Panc1 (cell line): ENCODE measurements at regions not wholly inside any gene's neighbourhood (a gene's known extent, or its start where the extent isn't known, plus 50 kb on each side); places are given as distances from the start of the nearest gene placed in this dataset.

Experiments
- ATAC-seq: fragments of 200-7000 bp; cut with Tn5 transposase; 2 replicates; pipeline ENCODE4 v1.9.1; 2020; ENCODE audit warnings: mild to moderate bottlenecking, moderate library complexity
- BruUV-seq: library from RNA; stranded (reverse); fragments of 400-500 nt; replicated peaks from 2 replicates; lab custom pipeline; 2021; lab: Mats Ljungman, UMichigan
- CTCF ChIA-PET: fragments of 300-600 bp; sonication (Branson Sonifier 250); formaldehyde crosslinking; loops from one replicate; lab custom pipeline; 2022; ENCODE audit warnings: antibody characterized with exemption; lab: Charles Lee
- POLR2A ChIA-PET: fragments of 300-600 bp; sonication (Branson Sonifier 250); formaldehyde crosslinking; loops from one replicate; lab custom pipeline; 2022; ENCODE audit warnings: antibody characterized with exemption; lab: Charles Lee
- DNase-seq: peaks from one replicate; pipeline ENCODE4 v3.0.0-alpha.2; 2010; ENCODE audit warnings: low read depth, low spot score
- H3K27ac ChIP-seq: 2 replicates; pipeline ENCODE4 v1.5.1; 2011; ENCODE audit warnings: mild to moderate bottlenecking, low read length, inconsistent platforms
- H3K27me3 ChIP-seq: fragments of 200-500 bp; sonication (Bioruptor generic); 2 replicates; pipeline ENCODE4 v1.6.0; 2014; ENCODE audit warnings: low read length, inconsistent platforms; ENCODE audit not compliant: control insufficient read depth, insufficient read depth
- H3K36me3 ChIP-seq: fragments of 200-500 bp; sonication (Bioruptor generic); 2 replicates; pipeline ENCODE4 v1.5.1; 2014; ENCODE audit warnings: inconsistent platforms, mild to moderate bottlenecking, low read length, moderate library complexity; ENCODE audit not compliant: control insufficient read depth, insufficient read depth
- H3K4me1 ChIP-seq: 2 replicates; pipeline ENCODE4 v1.5.1; 2011; ENCODE audit warnings: inconsistent platforms, mild to moderate bottlenecking, low read length, moderate library complexity; ENCODE audit not compliant: control insufficient read depth, insufficient read depth
- H3K4me3 ChIP-seq, 2 experiments: 2 replicates each; pipeline ENCODE4 v1.5.1; 2011 to 2012; ENCODE audit warnings: low read depth in 2 of 2, low read length in 2 of 2, mild to moderate bottlenecking in 2 of 2, inconsistent platforms in 1 of 2, moderate library complexity in 1 of 2
- H3K9me3 ChIP-seq: fragments of 200-500 bp; sonication (Bioruptor generic); 2 replicates; pipeline ENCODE4 v1.5.1; 2014; ENCODE audit warnings: low read depth, mild to moderate bottlenecking, inconsistent platforms, low read length, moderate library complexity; ENCODE audit not compliant: control insufficient read depth, insufficient read depth
- POLR2AphosphoS5 ChIP-seq: IDR thresholded peaks from 2 replicates; pipeline ENCODE4 v1.6.1; 2012; ENCODE audit warnings: mild to moderate bottlenecking, low read depth, low read length, moderate library complexity
- REST ChIP-seq, 2 experiments: IDR thresholded peaks; 2 replicates each; pipeline ENCODE4 v1.6.1; 2011 to 2012; ENCODE audit warnings: low read depth in 2 of 2, control low read depth in 1 of 2, low read length in 1 of 2, mild to moderate bottlenecking in 1 of 2, moderate library complexity in 1 of 2; ENCODE audit not compliant: insufficient read depth in 1 of 2
- SIN3A ChIP-seq: IDR thresholded peaks from 2 replicates; pipeline ENCODE4 v1.6.1; 2012; ENCODE audit warnings: low read depth, mild to moderate bottlenecking, low read length, moderate library complexity, borderline replicate concordance; ENCODE audit not compliant: insufficient read depth
- TCF7L2 ChIP-seq: IDR thresholded peaks from 2 replicates; pipeline ENCODE4 v1.6.1; 2011; ENCODE audit warnings: mild to moderate bottlenecking, low read depth, low read length, inconsistent platforms
- in situ Hi-C: cut with HindIII; loops from 2 replicates; pipeline ENCODE4 v1.10.0; 2016; ENCODE audit warnings: low sequenced_read_pairs, low pct_unique_long_range_greater_than_20kb
- intact Hi-C: fragments of 100-400 bp; cut with micrococcal nuclease; formaldehyde crosslinking; loops from one replicate; pipeline ENCODE4 v1.10.0; 2022; ENCODE audit not compliant: unreplicated experiment
- TF ChIP-seq, protein P1 (sequence below): fragments of 450-650 bp; IDR thresholded peaks from 2 replicates; pipeline ENCODE4 v1.5.1; 2017; ENCODE audit warnings: mild to moderate bottlenecking

- TF ChIP-seq, protein P1, sequence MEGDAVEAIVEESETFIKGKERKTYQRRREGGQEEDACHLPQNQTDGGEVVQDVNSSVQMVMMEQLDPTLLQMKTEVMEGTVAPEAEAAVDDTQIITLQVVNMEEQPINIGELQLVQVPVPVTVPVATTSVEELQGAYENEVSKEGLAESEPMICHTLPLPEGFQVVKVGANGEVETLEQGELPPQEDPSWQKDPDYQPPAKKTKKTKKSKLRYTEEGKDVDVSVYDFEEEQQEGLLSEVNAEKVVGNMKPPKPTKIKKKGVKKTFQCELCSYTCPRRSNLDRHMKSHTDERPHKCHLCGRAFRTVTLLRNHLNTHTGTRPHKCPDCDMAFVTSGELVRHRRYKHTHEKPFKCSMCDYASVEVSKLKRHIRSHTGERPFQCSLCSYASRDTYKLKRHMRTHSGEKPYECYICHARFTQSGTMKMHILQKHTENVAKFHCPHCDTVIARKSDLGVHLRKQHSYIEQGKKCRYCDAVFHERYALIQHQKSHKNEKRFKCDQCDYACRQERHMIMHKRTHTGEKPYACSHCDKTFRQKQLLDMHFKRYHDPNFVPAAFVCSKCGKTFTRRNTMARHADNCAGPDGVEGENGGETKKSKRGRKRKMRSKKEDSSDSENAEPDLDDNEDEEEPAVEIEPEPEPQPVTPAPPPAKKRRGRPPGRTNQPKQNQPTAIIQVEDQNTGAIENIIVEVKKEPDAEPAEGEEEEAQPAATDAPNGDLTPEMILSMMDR: no peak; the same call in 1 of the 2 replicates
- TF ChIP-seq SIN3A (no peak), TCF7L2 (no peak), POLR2AphosphoS5 (no peak), REST (IDR thresholded peaks at IDR 0.05; ENCODE audit: insufficient read depth in 1 of 2, low read depth in 2 of 2, low read length in 1 of 2) (no peak)
- POLR2A ChIA-PET: no interaction called here
- Histone ChIP-seq H3K36me3 (no peaks in the 10 kb centered on the region), H3K9me3 (no peaks in the 10 kb centered on the region), H3K27me3 (no peaks in the 10 kb centered on the region), H3K4me3 (no peak overlapping the region), H3K4me1 (no peaks in the 10 kb centered on the region), H3K27ac (no peak overlapping the region)
- no peak for DNase-seq
- CTCF ChIA-PET: no interaction called here
- intact Hi-C loops: no loop called here
- in situ Hi-C loops: no loop called here
- no peak for ATAC-seq
- BruUV-seq: no TSS peak
Measured at GRCh38 chr6:55974688-55975087, 99.3 kb upstream of the BMP5 start.

DNA sequence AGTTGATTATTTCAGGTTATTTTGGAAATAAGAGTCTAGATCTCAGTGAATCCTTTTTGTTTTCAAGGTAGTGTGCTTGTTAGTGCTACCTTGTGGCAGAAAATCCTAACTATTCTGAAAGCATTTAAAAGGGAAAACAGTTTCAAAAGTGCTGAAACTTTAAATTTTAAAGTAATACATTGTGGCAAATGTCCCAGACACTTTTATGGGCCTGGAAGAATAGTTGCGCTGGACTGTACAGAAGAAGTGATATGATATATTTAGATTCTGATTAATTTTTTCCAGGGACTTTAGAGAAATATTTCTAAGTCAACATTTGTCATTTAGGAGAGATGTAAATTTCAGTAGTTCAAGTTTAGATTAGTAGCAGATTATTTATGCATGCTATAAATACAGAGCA is 96.7 kb upstream of the BMP5 start:
- no TSS peak for BruUV-seq
- TF ChIP-seq REST (IDR thresholded peaks at IDR 0.05; ENCODE audit: insufficient read depth in 1 of 2, low read depth in 2 of 2, low read length in 1 of 2) (no peak), SIN3A (no peak), TCF7L2 (no peak)
- TF ChIP-seq, protein P1: no peak
- no peaks in the 10 kb centered on the region for H3K36me3 ChIP-seq
- H3K27ac ChIP-seq: no peak overlapping the region
- intact Hi-C loops: no loop called here
- CTCF ChIA-PET: no interaction called here
- ATAC-seq (no peak), DNase-seq (no peak)
- no peaks in the 10 kb centered on the region for H3K9me3 ChIP-seq
- no peaks in the 10 kb centered on the region for H3K27me3 ChIP-seq
- H3K4me3 ChIP-seq: no peak overlapping the region
- H3K4me1 ChIP-seq: no peaks in the 10 kb centered on the region
- POLR2A ChIA-PET: no interaction called here
- in situ Hi-C loops: no loop called here
